ENCODE measurements at regions not wholly inside any gene's neighbourhood (a gene's known extent, or its start where the extent isn't known, plus 50 kb on each side); places are given as distances from the start of the nearest gene placed in this dataset.

GRCh38 chr5:113683211-113683610, 169.7 kb downstream of the YTHDC2 start:
- TF ChIP-seq CTCF (IDR thresholded peaks at IDR 0.05) (no peak), POLR2A (IDR thresholded peaks at IDR 0.05) (no peak)
